PC-9 (cell line): ENCODE measurements at regions not wholly inside any gene's neighbourhood (a gene's known extent, or its start where the extent isn't known, plus 50 kb on each side); places are given as distances from the start of the nearest gene placed in this dataset.

Source experiments
- BruUV-seq: library from RNA; stranded (reverse); fragments of 400-500 nt; replicated peaks from 2 replicates; lab custom pipeline; 2021; lab: Mats Ljungman, UMichigan
- CTCF ChIA-PET: fragments of 300-600 bp; sonication (Branson Sonifier 250); formaldehyde crosslinking; loops from one replicate; lab custom pipeline; 2022; ENCODE audit warnings: antibody characterized with exemption; lab: Charles Lee
- POLR2A ChIA-PET: fragments of 300-600 bp; sonication (Branson Sonifier 250); formaldehyde crosslinking; loops from one replicate; lab custom pipeline; 2022; ENCODE audit warnings: antibody characterized with exemption; ENCODE audit not compliant: unreplicated experiment; lab: Charles Lee
- DNase-seq, 2 experiments: peaks; one replicate each; pipeline versions ENCODE4 v3.0.0 to v3.0.0-alpha.2; 2015 to 2022; ENCODE audit warnings: mixed read lengths in 1 of 2
- H2AFZ ChIP-seq: fragments of 200-600 bp; sonication (generic); 2 replicates; pipeline ENCODE4 v1.8.1; 2017; ENCODE audit warnings: antibody characterized with exemption
- H3F3A ChIP-seq: fragments of 200-600 bp; sonication (generic); 2 replicates; pipeline ENCODE4 v1.8.1; 2017; ENCODE audit warnings: antibody characterized with exemption, mild to moderate bottlenecking, low read depth; ENCODE audit not compliant: insufficient read depth
- H3K27ac ChIP-seq: fragments of 200-600 bp; sonication (generic); 2 replicates; pipeline ENCODE4 v1.6.1; 2016; ENCODE audit warnings: mixed run types
- H3K27me3 ChIP-seq: fragments of 200-600 bp; sonication (generic); 2 replicates; pipeline ENCODE4 v1.6.1; 2016; ENCODE audit warnings: low read depth, mixed run types; ENCODE audit not compliant: insufficient read depth
- H3K36me3 ChIP-seq: fragments of 200-600 bp; sonication (generic); 2 replicates; pipeline ENCODE4 v1.6.1; 2016; ENCODE audit warnings: low read depth, mixed run types
- H3K4me1 ChIP-seq: fragments of 200-600 bp; sonication (generic); replicated peaks from 2 replicates; pipeline ENCODE4 v1.6.1; 2016; ENCODE audit warnings: mixed run types; ENCODE audit not compliant: insufficient read depth
- H3K4me2 ChIP-seq: fragments of 200-600 bp; sonication (generic); 2 replicates; pipeline ENCODE4 v1.6.1; 2017; ENCODE audit warnings: mixed run types
- H3K4me3 ChIP-seq: fragments of 200-600 bp; sonication (generic); 2 replicates; pipeline ENCODE4 v1.6.1; 2016; ENCODE audit warnings: mixed run types
- H3K79me2 ChIP-seq: fragments of 200-600 bp; sonication (generic); 2 replicates; pipeline ENCODE4 v1.6.1; 2017; ENCODE audit warnings: low read depth, mixed run types
- H3K9me2 ChIP-seq: fragments of 200-600 bp; sonication (generic); 2 replicates; pipeline ENCODE4 v1.8.1; 2017; ENCODE audit warnings: mild to moderate bottlenecking; ENCODE audit not compliant: insufficient read depth
- H3K9me3 ChIP-seq: fragments of 200-600 bp; sonication (generic); 2 replicates; pipeline ENCODE4 v1.8.1; 2016; ENCODE audit warnings: low read depth; ENCODE audit not compliant: insufficient read depth
- H4K20me1 ChIP-seq: fragments of 200-600 bp; sonication (generic); 2 replicates; pipeline ENCODE4 v1.8.1; 2017; ENCODE audit not compliant: insufficient read depth
- CTCF ChIP-seq: fragments of 200-600 bp; sonication (generic); conservative IDR thresholded peaks from 2 replicates; pipeline ENCODE4 v1.6.1; 2017; ENCODE audit warnings: mixed run types, antibody characterized with exemption, mild to moderate bottlenecking, moderate library complexity
- EZH2 ChIP-seq: fragments of 200-600 bp; sonication (generic); IDR thresholded peaks from 2 replicates; pipeline ENCODE4 v1.8.0; 2017; ENCODE audit warnings: antibody characterized with exemption, low read depth
- intact Hi-C: fragments of 100-400 bp; cut with micrococcal nuclease; formaldehyde crosslinking; loops from one replicate; pipeline ENCODE4 v1.10.0; 2022; ENCODE audit not compliant: unreplicated experiment

GRCh38 chr11:33560729-33561128, 139.9 kb downstream of the C11orf91 start:
- no peak overlapping the region for H3K4me3 ChIP-seq
- CTCF ChIA-PET: no interaction called here
- H3K36me3 ChIP-seq: no peaks in the 10 kb centered on the region; the same call in 1 of the 2 replicates
- H3K9me2 ChIP-seq: no peaks in the 10 kb centered on the region
- H3K79me2 ChIP-seq: no peaks in the 10 kb centered on the region
- H3K27ac ChIP-seq: no peak overlapping the region
- peaks cover 19% of the 10 kb centered on the region for H3F3A ChIP-seq
- H3K4me1 ChIP-seq: peaks cover 20% of the 10 kb centered on the region
- no TSS peak for BruUV-seq
- H3K9me3 ChIP-seq: no peaks in the 10 kb centered on the region
- TF ChIP-seq EZH2 (no peak), CTCF (no peak)
- DNase-seq: no peak
- no peak overlapping the region for H3K4me2 ChIP-seq
- intact Hi-C loops: no loop called here
- H2AFZ ChIP-seq: no peak overlapping the region
- H3K27me3 ChIP-seq: no peaks in the 10 kb centered on the region
- POLR2A ChIA-PET: no interaction called here
- H4K20me1 ChIP-seq: no peaks in the 10 kb centered on the region

GRCh38 chr11:33559567-33559966, 141.1 kb downstream of the C11orf91 start:
- Histone ChIP-seq H2AFZ (no peak overlapping the region), H3K4me3 (no peak overlapping the region), H3K4me2 (no peak overlapping the region), H3K9me3 (0 out of 2 replicates have a peak, but pooled peaks cover under 1% of the 10 kb centered on the region), H3K27me3 (no peaks in the 10 kb centered on the region), H4K20me1 (no peaks in the 10 kb centered on the region), H3K4me1 (peaks cover 20% of the 10 kb centered on the region), H3K27ac (no peak overlapping the region), H3K36me3 (no peaks in the 10 kb centered on the region; the same call in 1 of the 2 replicates), H3K79me2 (no peaks in the 10 kb centered on the region), H3F3A (peaks cover 19% of the 10 kb centered on the region), H3K9me2 (no peaks in the 10 kb centered on the region)
- BruUV-seq: no TSS peak
- no peak for TF ChIP-seq CTCF
- no peak for TF ChIP-seq EZH2
- ChIA-PET POLR2A (no interaction called here), CTCF (no interaction called here)
- DNase-seq: no peak
- intact Hi-C loops: no loop called here

- Histone ChIP-seq H3K9me3 (0 out of 2 replicates have a peak, but pooled peaks cover 5% of the 10 kb centered on the region), H4K20me1 (no peaks in the 10 kb centered on the region), H3F3A (peaks cover 26% of the 10 kb centered on the region), H3K9me2 (no peaks in the 10 kb centered on the region), H3K27ac (peak overlapping the region; percentile 94), H3K79me2 (no peaks in the 10 kb centered on the region), H3K4me3 (no peak overlapping the region), H3K27me3 (no peaks in the 10 kb centered on the region), H3K4me1 (peaks cover 29% of the 10 kb centered on the region), H3K36me3 (no peaks in the 10 kb centered on the region; the same call in 1 of the 2 replicates), H2AFZ (no peak overlapping the region), H3K4me2 (no peak overlapping the region)
- TF ChIP-seq EZH2 (no peak), CTCF (no peak)
- DNase-seq: no peak
- ChIA-PET POLR2A (interaction anchor here (0.7 kb wide), 1 partner anchor 134 kb away, joined by 3 read pairs; no protein-coding TSS in a partner anchor), CTCF (no interaction called here)
- BruUV-seq: no TSS peak
- intact Hi-C loops: no loop called here
These were observed 142.5 kb downstream of the C11orf91 start for GRCh38 chr11:33558097-33558496.
